Retinal pigment epithelial cell (primary cell): ENCODE measurements at regions not wholly inside any gene's neighbourhood (a gene's known extent, or its start where the extent isn't known, plus 50 kb on each side); places are given as distances from the start of the nearest gene placed in this dataset.
"Not testable (repeated sequence)": the region's sequence is repeated elsewhere in the genome, so short reads cannot be mapped to it uniquely, and the experiment has no call there.

Experiments used
- DNase-seq: peaks from one replicate; pipeline ENCODE4 v3.0.0-alpha.2; 2010; ENCODE audit warnings: low read depth
- H3K4me3 ChIP-seq: 2 replicates; pipeline ENCODE4 v1.5.1; 2011; ENCODE audit warnings: mild to moderate bottlenecking, low read length, control low read depth, moderate library complexity
- TF ChIP-seq, protein P1 (sequence below): conservative IDR thresholded peaks from 2 replicates; pipeline ENCODE4 v1.5.1; 2011; ENCODE audit warnings: low read depth, low read length, control low read depth, inconsistent platforms

DNA sequence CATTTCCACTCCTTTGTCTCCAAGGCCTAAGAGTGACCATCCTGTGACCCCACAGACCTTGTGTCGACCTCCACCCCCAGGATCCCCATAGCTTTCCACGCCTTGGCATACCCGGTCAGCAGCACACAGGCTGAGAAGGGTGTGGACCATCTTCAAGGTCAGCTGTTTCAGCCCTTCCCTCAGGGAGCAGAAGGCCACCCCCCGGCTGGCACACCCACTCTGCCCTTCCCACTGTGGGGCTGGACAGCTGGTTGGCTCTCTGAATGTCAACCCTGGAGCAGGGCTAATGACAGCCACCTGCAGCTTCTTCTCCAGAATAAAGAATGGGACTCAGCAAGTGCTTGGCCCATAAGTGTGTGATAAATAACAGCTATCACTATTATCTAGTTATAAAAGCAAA, 93.1 kb downstream of the OLFM1 start:
- no peak overlapping the region for H3K4me3 ChIP-seq
- TF ChIP-seq, protein P1, sequence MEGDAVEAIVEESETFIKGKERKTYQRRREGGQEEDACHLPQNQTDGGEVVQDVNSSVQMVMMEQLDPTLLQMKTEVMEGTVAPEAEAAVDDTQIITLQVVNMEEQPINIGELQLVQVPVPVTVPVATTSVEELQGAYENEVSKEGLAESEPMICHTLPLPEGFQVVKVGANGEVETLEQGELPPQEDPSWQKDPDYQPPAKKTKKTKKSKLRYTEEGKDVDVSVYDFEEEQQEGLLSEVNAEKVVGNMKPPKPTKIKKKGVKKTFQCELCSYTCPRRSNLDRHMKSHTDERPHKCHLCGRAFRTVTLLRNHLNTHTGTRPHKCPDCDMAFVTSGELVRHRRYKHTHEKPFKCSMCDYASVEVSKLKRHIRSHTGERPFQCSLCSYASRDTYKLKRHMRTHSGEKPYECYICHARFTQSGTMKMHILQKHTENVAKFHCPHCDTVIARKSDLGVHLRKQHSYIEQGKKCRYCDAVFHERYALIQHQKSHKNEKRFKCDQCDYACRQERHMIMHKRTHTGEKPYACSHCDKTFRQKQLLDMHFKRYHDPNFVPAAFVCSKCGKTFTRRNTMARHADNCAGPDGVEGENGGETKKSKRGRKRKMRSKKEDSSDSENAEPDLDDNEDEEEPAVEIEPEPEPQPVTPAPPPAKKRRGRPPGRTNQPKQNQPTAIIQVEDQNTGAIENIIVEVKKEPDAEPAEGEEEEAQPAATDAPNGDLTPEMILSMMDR: no peak

DNA sequence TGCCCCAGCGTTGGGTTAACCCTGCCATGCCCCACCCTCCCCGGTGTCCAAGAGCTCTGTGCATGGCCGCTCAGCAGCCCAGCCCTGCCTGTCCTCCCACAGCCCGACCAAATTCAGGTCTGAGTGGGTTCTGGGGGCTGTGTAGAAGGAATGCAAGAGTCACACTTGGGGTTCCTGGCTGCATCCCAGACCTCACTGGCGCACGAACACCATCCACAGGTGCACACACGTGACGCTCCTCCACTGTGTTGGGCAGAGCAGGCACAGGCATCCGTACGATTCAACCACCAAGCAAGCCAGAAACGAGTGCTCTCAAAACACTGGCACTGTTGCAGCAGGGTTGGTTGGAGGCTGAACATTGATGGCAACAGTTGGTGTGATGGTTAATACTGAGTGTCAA, 93.9 kb downstream of the OLFM1 start:
- H3K4me3 ChIP-seq: no peak overlapping the region
- TF ChIP-seq, protein P1: no peak
- DNase-seq: no peak

More for the DNA sequence above, 93.1 kb downstream of the OLFM1 start:
- no peak for DNase-seq

DNA sequence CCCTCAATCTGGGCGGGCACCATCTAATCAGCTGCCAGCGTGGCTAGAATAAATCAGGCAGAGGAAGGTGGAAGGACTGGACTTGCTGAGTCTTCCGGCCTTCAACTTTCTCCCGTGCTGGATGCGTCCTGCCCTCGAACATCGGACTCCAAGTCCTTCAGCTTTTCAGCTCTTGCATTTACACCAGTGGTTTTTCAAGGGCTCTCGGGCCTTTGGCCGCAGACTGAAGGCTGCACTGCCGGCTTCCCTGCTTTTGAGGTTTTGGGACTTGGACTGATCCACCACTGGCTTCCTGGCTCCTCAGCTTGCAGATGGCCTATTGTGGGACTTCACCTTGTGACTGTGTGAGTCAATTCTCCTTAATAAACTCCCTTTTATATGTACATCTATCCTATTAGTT, 94.4 kb downstream of the OLFM1 start:
- not testable (repeated sequence) for DNase-seq, H3K4me3 ChIP-seq

DNA sequence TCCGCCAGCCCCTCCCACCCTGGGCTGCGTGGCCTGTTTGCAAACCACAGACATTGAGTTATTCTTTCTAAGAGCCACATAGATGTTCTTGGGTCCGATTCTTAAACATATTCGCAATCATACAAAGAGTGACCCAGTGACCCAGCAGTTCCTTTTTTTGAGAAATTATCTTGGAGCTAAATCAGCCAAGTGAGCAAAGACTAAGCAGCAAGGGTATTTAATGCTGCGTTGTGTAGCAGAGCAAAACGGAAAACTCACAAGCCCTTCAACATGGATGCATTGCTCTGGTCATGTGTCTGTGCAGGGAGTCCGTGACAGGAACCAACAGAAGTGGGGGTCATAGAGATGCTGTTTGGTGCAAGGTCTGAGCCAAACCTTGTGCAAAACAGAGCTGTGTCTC, 95.6 kb downstream of the OLFM1 start:
- TF ChIP-seq, protein P1: no peak
- DNase-seq: no peak
- no peak overlapping the region for H3K4me3 ChIP-seq

DNA sequence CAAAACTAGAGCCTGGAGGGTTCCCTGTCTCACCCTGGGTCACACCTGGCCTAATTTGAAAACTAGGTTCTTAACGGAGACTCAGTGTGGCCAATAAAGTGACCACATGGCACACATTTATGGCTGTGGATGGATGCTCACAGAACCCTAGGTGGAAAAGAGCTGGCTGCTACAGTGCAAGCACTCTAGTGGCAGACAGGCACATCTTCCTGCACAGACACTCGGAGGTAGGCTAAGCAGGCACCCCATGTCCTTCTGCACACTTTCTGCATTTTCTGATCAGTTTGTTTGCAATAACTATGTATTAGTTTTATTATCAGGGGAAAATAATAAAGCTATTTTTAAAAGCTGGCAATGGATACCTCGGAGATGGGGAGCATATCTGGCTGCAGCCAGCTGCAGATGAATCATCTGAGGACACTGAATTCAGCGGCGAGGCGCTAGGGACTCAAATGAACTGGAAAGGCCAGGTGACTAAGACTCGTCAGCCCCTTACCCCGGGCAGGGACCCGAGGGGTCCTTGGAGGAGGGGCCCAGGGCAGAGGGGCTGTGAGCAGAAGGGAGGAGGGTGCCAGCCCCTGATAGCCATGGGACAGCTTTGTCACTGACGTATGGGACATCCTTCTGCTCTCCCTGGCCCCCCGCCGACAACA, 96.2 kb downstream of the OLFM1 start:
- no peak overlapping the region for H3K4me3 ChIP-seq

DNA sequence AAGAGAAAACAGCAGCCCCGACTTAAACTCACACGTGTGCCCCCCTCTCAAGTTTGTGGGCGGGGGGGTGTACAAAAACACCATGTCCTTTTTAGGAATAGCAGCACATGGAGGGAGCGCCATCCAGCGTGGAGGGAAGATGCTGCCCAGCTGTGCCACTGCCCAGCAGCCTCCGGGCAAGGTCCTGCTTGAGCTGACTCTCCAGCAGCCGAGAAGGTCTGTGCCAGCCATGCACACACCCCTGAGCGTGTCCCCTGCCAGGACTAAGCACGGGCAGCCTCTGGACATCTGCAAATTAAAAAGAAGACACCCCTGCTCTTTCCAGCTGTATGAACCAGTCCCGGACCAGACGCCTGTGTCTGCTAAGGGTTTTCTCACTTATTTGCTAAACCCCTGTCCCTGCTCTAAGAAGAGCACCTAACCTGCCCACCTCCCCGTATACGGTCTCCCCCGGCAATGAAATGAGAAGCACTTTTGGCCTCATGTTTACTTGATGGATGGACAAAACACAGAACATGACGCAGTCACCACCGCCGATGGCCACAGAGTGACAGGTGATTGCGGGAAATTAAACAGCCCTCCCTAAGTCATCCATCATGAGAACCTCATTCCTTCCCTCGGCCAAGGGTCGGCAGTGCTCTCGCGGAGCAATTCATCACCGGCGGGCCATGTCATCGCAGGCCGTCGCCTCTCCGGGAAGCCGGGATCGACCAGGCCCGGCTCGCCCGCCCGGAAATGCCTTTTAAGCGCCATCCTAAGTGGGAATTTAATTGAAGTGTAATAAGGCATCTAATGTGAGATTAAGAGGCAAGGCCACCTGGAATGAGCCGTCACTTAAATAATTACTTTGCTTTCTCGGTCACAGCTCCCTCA, 96.9 kb downstream of the OLFM1 start:
- TF ChIP-seq, protein P1: no peak
- no peak overlapping the region for H3K4me3 ChIP-seq
- no peak for DNase-seq

More for the DNA sequence above, 96.2 kb downstream of the OLFM1 start:
- DNase-seq: no peak
- TF ChIP-seq, protein P1: no peak

DNA sequence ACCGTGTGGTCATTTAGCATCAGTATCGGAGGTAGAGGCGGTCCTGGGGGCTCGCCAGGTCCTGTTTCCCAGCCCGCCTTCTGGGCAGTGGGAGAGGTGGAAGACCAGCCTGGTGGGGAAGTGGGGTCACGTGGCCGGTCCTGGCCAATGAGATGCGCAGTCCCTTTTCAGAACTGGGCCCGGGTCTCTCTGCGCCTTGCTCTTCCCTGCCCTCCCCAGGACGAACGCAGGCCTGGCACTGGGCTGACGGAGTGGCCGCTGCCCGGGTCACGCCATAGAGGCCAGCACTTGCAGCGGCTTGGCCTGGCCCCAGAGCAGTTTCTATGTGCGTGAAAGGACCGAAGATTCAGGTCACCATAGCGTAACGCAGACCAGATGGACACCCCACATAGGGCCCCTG, 97.6 kb downstream of the OLFM1 start:
- H3K4me3 ChIP-seq: no peak overlapping the region
- TF ChIP-seq, protein P1: no peak
- no peak for DNase-seq
